T-helper 2 cell treated with Interferon-gamma antibody and Interleukin-4, amounts not matched to agents 100 ng/mL and 5 ng/mL, for 36 hours (primary cell): ENCODE measurements at regions not wholly inside any gene's neighbourhood (a gene's known extent, or its start where the extent isn't known, plus 50 kb on each side); places are given as distances from the start of the nearest gene placed in this dataset.

ENCODE experiments used
- intact Hi-C: fragments of 100-400 bp; cut with micrococcal nuclease; formaldehyde crosslinking; loops from one replicate; pipeline ENCODE4 v1.15.1; 2023

DNA sequence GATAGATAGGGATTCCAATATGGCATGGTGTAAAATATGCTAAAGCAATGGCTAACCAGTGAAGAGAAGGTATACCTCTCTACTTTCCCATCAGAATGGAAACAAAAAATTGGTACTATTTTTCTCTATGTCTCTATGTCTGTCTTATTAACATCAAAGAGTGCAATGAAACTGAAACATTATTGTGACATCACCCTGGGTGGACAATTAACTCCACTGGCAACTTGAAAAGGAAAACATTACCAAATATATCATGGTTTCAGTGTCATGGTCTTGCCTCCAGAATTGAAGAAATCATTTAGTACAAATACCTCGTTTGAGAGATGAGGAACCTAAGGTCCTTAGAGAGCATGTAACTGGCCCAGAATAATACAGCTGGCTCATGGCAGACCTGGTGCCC, 1132.5 kb upstream of the MAP3K7 start:
- intact Hi-C loops, result no loop called here

GRCh38 chr6:91718198-91718597, 1131.3 kb upstream of the MAP3K7 start:
- intact Hi-C loops, result loop anchor here (1.0 kb wide), 1 partner anchor 37 kb away; no protein-coding TSS in a partner anchor

GRCh38 chr6:91717094-91717493, 1130.2 kb upstream of the MAP3K7 start:
- intact Hi-C loops, result no loop called here

DNA sequence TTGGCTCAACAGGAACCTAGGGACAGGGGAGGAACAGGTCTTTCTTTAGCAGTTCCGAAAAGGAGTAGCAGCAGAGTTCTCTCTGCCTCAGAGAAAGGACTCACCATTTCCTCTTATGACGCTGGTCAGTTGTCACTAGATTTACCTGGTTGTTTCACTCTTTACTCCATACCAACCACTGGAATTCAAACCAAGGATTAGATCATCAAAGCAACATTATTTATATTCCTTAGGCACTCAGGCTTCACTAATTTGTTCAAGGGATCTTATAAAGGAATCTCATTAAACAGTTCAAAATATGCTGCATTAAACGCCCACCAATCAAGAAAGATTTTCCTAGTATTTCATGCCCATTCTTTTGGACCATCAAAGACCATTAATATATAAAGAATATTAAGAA, 1129.5 kb upstream of the MAP3K7 start:
- intact Hi-C loops, result no loop called here

DNA sequence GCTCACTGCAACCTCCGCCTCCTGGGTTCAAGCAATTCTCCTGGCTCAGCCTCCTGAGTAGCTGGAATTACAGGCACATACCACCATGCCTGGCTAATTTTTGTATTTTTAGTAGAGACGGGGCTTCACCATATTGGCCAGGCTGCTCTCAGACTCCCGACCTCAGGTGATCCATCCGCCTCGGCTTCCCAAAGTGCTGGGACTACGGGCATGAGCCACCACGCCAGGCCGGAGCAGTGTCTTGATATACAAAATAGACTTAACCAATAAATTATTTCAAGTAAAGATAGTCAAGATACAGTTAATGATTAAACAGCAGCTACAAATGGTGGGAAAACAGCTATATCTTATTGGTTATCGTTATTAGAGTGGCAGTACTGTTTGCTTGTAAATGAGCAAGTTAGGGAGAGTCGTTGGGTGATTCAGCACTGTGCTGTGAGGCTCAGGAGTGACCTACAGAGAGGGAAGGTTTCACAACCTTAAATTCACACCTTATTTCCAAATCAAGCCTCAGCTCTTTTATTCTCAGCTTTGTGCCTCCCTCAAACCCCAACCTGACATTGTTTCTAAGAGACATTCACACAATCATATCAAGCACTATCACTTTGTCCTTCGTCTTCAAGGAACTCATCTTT, 1128.4 kb upstream of the MAP3K7 start:
- intact Hi-C loops, result no loop called here

DNA sequence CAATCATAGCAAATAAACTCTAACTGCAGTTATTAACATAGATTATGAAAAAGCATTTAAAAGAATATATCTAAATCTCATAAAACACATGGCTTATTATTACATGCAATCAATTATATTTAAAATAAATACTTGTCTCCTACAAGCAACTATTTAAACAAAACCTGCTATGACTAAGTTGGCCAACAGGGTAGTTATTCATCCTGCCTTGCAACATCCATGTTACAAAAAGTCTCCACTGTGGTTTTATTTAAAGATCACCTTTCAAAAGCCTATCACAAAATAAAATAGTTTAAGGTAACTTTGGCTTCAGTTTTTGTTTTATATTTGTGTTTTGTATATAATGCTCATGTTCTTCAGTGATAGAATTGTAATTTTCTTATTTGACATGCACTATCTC, 1127.0 kb upstream of the MAP3K7 start:
- intact Hi-C loops, result no loop called here

DNA sequence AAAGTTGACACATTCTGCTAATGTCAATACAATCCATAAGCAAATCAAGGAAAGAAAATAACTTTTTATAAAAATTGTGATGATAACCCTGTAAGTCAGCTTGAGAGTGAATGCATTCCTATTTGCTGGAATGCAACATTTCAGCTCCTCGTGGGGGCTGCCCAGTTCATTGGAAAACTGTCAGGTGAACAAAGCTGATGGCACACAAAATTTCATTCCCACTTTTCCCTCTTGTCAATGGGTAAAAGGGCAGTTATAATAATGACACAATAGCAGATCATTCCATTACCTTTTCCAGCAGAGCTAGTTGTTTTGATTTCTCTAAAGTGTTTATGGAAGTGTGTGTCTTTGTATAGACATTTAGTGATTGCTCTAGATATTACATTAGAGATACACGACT, 1124.6 kb upstream of the MAP3K7 start:
- intact Hi-C loops, result no loop called here

DNA sequence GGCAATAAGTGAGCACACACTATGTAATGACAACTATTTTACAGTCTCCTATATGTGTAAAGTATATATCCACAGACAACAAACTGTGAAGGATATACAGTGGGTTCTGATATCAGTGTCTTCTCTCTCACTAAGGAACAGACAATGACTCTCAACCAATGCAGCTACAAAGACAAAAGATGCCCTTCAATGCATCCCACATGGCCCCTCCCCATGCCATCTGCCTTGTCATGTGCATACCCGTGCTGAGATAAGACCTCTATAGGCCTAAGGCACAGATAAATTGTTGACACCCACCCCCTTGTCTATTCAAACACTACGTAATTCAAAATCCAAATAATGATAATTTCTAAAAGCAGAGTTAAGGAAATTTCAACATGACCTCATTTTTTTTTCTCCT, 1123.5 kb upstream of the MAP3K7 start:
- intact Hi-C loops, result no loop called here

DNA sequence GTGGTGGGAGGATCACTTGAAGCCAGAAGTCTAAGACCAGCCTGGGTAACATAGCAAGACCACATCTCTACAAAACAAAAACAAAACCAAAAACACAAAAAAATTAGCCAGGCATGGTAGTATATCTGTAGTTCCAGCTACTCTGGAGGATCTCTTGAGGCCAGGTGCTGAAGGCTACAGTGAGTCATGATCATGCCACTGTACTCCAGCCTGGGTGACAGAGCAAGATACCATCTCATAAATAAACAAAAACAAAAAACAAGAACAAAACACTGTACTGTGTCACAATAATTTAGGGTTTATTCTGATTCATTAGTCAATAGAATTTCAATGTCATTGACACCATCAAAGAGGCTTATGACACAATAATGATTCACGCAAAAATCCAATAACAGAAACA, 1121.7 kb upstream of the MAP3K7 start:
- intact Hi-C loops, result no loop called here

DNA sequence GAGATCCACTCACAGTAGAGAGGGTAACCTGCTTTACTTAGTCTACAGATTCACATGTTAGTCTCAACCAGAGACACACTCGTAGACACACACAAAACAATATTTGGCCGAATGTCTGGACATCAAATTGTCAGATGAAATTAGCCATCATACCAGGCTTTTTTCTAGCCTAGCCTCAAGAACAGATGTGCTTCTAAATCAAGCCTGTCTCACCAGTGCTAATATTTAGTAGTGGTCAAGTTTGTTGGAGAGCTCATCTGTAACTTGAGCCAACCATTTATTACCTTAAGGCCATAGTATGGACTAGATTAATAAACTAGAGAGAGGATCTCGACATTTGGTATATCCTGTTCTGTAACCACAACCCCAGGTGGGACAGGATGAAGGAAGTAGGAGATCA, 1118.8 kb upstream of the MAP3K7 start:
- intact Hi-C loops, result no loop called here

DNA sequence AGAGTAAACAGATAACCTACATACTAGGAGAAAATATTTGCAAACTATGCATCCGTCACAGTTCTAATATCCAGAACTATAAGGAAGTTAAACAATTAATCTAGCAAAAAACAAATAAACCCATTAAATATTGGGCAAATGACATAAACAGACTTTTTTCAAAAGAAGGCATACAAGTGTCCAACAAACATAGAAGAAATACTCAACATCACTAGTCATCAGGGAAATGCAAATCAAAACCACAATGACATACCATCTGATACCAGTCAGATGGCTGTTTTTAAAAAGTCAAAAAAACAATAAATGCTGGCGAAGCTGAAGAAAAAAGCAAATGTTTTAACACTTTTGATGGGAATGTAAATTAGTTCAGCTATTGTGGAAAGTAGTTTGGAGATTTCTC, 1117.7 kb upstream of the MAP3K7 start:
- intact Hi-C loops, result no loop called here

DNA sequence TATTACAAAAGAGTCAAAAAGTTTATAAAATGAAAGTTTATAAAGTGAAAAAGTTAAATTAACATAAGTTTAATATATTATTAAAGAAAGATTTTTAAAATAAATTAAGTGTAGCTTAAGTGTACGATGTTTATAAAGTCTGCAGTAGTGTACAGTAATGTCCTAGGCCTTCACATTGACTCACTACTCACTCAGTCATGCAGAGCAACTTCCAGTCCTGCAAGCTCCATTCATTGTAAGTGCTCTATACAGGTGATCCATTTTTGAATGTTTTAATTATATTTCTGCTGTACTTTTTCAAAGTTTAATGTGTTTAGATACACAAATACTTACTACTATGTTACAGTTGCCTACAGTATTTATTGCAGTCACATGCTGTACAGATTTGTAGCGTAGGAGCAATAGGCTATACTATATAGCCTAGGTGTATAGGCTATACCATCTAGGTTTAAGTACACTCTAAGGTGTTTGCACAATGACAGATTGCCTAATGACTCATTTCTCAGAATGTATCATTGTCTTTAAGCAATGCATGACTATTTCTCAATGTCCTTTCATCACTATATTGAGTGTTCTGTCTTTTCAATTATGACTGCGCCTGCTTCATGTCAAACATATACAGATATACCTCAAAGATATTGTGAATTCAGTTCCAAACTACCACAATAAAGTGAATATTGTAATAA, 1110.3 kb upstream of the MAP3K7 start:
- intact Hi-C loops, result no loop called here

DNA sequence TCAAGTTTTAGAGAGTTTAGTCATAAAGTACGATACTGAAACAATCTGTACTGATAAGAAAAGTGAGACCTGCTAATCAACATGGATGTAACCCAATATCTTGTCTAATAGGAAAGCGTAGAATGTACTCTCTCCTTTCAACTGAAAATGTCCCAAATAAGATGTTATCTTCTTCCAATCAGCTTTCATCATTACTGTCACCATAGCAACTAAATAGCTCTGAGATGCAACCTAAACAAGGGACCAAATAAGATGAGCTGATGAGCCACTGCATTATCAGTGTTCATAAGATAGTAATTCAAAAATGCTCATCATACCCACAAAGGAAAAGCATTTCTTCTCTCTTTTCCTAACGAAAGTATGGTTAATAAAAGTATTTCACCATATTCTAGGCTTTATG, 1108.3 kb upstream of the MAP3K7 start:
- intact Hi-C loops, result no loop called here

DNA sequence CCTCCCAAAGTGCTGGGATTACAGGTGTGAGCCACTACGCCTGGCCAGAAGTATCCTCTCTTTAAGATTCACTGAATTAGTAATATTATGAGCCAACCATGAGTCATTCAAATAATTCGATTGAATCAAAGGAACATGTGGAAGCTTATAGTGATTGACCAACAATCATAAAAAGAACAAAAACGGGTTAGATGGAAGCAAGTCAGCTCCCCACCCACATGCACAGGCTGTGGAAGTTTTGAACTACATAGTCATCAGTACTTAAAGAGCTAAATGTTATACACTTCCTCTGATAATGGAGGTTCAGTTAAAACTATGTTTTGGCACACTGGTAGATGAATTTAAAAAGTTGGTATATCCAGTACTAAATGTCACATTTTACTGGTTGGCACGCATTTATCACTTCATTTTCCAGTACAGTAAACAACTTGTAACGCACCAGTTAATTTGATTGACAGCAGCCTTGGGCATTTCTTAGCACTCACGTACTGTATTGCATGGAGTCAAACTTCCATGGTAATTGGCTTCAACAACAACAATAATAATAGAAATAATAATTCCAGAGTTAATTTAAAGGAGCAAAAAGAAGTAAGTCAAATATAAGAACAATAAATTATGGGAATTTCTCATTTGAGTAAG, 1107.3 kb upstream of the MAP3K7 start:
- intact Hi-C loops, result no loop called here

DNA sequence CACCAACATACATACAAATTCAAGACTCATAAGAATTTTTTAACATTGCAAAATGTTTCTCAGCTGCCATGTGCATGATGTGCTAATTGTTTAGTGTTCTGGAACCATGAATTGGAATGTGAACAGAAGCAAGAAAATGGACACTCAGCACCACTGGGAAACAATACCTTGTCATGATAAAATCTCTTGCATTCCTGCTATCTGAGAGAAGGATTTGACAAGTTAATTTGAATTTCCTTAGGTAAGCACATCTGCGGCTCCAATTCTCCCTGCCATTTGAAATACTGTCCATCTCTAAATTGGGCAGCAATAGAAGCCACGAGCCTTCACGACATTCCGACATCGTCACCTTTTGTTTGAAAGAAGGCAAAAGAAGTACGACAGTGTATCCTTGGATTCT, 1104.6 kb upstream of the MAP3K7 start:
- intact Hi-C loops, result no loop called here

- intact Hi-C loops, result no loop called here
Observed at GRCh38 chr6:91683240-91683639, 1096.4 kb upstream of the MAP3K7 start.

DNA sequence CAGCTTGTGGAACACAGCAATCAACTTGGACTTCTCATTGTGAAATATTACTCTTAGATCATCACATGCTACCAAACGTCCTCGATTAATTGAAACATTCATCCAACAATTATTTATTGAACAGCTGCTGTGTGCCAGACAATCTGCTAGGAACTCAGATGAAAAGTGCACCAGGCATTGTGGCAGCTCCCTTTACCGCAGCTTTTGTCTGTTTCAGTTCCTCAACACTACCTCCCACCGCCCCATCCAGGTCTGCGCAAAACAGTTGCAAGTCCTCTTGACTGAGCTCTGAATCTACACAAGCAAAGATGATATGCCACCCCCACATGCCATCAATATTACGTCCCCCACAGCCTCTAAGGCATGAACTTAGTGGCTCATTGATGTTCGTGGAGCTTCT, 1094.4 kb upstream of the MAP3K7 start:
- intact Hi-C loops, result no loop called here

DNA sequence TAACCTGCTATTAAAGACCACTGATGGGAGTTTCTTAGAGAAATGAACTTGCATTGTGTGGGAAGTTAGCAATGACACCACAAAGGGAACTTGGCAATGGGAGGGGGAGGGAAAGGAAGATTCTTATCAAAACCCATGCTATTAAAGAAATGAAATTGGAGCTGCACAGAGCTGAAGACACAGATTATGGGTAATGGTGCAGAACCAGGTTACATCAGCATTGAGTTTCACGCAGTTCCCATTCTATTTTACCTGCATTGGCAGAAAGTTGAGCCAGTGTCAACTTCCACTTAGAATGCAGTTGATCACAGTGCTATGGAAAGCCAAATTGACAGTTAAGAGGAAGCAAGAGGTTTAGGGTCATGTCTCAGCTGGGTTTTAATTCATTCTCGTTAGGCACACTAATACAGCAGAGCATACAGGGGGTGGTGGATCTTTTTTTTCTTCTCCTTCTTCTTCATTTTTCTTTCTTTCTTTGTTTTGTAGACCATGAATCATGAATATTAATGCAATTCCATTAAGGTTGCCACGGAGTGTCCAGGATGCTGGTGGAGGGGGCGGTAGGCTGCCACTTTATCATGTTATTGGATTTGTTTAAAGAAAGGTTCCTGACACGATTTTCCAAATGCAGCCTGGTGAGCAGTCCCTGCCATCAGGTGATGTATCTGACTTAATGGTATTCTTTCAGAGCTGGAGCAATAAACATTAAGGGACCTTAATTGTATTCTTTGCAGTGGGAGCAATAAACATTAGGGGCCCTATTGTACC, 1092.0 kb upstream of the MAP3K7 start:
- intact Hi-C loops, result no loop called here

DNA sequence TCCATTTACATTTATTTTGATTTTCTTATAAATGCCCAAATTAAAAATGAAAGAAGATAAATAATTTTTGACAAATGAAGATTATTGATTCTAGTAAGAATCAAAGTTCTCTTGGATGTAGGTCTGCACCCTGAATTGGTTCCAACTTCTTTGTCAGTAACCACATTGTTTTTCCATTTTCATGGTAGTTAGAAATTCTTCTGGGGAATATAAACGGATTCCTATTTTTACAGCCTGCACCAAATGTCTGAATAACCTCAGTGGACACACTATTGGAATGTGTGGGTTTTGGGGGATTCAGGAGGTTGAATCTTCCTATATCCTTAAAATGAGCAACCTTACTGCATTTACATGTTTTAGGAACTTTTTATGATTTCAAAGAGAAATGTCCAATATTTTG, 1085.3 kb upstream of the MAP3K7 start:
- intact Hi-C loops, result no loop called here

DNA sequence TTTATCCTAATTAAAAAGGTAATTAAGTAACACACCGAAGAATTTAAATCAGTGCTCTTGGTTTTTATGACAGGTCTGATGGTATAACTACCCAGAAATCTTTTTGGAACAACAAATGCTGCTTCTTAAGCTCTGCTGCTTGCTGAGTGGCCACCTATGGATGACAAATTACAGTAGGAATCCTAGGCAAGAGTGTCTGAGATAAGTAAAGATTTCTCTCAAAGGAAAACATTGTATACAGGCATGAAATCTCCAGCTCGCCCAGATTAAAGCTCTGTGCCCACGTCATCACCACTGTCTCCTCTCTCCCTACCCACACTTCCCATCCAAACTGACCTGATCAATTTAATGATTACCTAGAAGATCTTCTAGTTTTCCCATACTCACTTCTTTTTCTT, 1083.0 kb upstream of the MAP3K7 start:
- intact Hi-C loops, result no loop called here

GRCh38 chr6:91669154-91669870, 1082.4 kb upstream of the MAP3K7 start:
- intact Hi-C loops, result no loop called here

DNA sequence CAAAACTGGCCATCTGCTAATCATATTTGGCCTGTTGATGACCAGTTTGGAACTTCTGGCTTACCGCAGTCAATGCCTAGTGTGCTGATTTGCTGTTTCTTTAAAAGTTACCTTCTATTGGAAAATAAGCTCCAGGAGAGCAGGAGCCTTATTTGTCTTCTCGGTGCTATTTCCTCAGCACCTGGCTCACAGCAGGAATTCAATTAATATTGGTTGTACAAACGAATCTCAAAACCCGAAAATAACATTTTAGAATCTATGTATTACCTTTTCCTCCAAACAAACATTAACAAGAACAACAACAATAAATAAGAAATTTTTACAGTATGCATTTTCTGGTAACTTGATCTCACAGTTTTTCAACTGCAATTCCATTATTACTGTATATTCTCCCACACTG, 1080.7 kb upstream of the MAP3K7 start:
- intact Hi-C loops, result no loop called here
